Muscle of leg (tissue), 3 donors: ENCODE measurements at regions not wholly inside any gene's neighbourhood (a gene's known extent, or its start where the extent isn't known, plus 50 kb on each side); places are given as distances from the start of the nearest gene placed in this dataset.

Source experiments
- DNase-seq: peaks from one replicate; pipeline ENCODE4 v3.0.0; 2013
- H3K27ac ChIP-seq: one replicate; pipeline ENCODE4 v1.5.1; 2013; ENCODE audit warnings: mild to moderate bottlenecking, low read length, control low read depth
- H3K27me3 ChIP-seq: one replicate; pipeline ENCODE4 v1.6.1; 2013; ENCODE audit warnings: low read length; ENCODE audit not compliant: control insufficient read depth, insufficient read depth
- H3K36me3 ChIP-seq: one replicate; pipeline ENCODE4 v1.6.1; 2013; ENCODE audit warnings: low read length; ENCODE audit not compliant: control insufficient read depth, insufficient read depth
- H3K4me1 ChIP-seq: one replicate; pipeline ENCODE4 v1.6.1; 2013; ENCODE audit warnings: low read length; ENCODE audit not compliant: control insufficient read depth, insufficient read depth
- H3K4me3 ChIP-seq: one replicate; pipeline ENCODE4 v1.5.1; 2013; ENCODE audit warnings: low read length, control low read depth
- H3K9me3 ChIP-seq: replicated peaks from 2 replicates; pipeline ENCODE4 v1.6.1; 2013; ENCODE audit warnings: low read depth, low read length; ENCODE audit not compliant: control insufficient read depth
- WGBS: methylation state at CpG from one replicate; pipeline ENCODE4 v1.1.5; 2013; ENCODE audit warnings: missing lambda C conversion rate; ENCODE audit not compliant: insufficient coverage; 5-methylcytosine and 5-hydroxymethylcytosine counted together

- WGBS: no CpG with 5 or more reads among the region's 2 CpGs
- Histone ChIP-seq H3K4me1 (no peaks in the 10 kb centered on the region), H3K27ac (peak overlapping the region; percentile 17), H3K4me3 (no peak overlapping the region), H3K27me3 (no peaks in the 10 kb centered on the region), H3K36me3 (no peaks in the 10 kb centered on the region), H3K9me3 (no peaks in the 10 kb centered on the region)
- peak; percentile 78 for DNase-seq
Measured at GRCh38 chr11:109864834-109865547, 228.2 kb upstream of the ZC3H12C start.

GRCh38 chr11:109865548-109866186, 227.5 kb upstream of the ZC3H12C start:
- no peaks in the 10 kb centered on the region for H3K36me3 ChIP-seq
- H3K27ac ChIP-seq: no peak overlapping the region
- H3K9me3 ChIP-seq: no peaks in the 10 kb centered on the region
- no peaks in the 10 kb centered on the region for H3K4me1 ChIP-seq
- WGBS: 84% methylated on average over 5 of the region's 5 CpGs
- no peaks in the 10 kb centered on the region for H3K27me3 ChIP-seq
- H3K4me3 ChIP-seq: no peak overlapping the region
- DNase-seq: no peak

GRCh38 chr11:109867784-109868183, 225.4 kb upstream of the ZC3H12C start:
- H3K4me1 ChIP-seq: no peaks in the 10 kb centered on the region
- no peak overlapping the region for H3K27ac ChIP-seq
- no peak for DNase-seq
- H3K36me3 ChIP-seq: no peaks in the 10 kb centered on the region
- no peaks in the 10 kb centered on the region for H3K9me3 ChIP-seq
- no peaks in the 10 kb centered on the region for H3K27me3 ChIP-seq
- H3K4me3 ChIP-seq: no peak overlapping the region
- WGBS: 74% methylated on average over 2 of the region's 2 CpGs

- no peak for DNase-seq
- no peaks in the 10 kb centered on the region for H3K36me3 ChIP-seq
- WGBS: no CpG with 5 or more reads among the region's 2 CpGs
- H3K4me3 ChIP-seq: no peak overlapping the region
- no peaks in the 10 kb centered on the region for H3K27me3 ChIP-seq
- H3K27ac ChIP-seq: no peak overlapping the region
- no peaks in the 10 kb centered on the region for H3K9me3 ChIP-seq
- H3K4me1 ChIP-seq: no peaks in the 10 kb centered on the region
Measured at GRCh38 chr11:109869536-109869935, 223.7 kb upstream of the ZC3H12C start.

- no peak for DNase-seq
- Histone ChIP-seq H3K4me3 (no peak overlapping the region), H3K27ac (no peak overlapping the region), H3K9me3 (no peaks in the 10 kb centered on the region), H3K4me1 (no peaks in the 10 kb centered on the region), H3K36me3 (no peaks in the 10 kb centered on the region), H3K27me3 (no peaks in the 10 kb centered on the region)
- WGBS: 100% methylated on average over 1 of the region's 6 CpGs
Measured at GRCh38 chr11:109870297-109870696, 222.9 kb upstream of the ZC3H12C start.

- Histone ChIP-seq H3K27me3 (no peaks in the 10 kb centered on the region), H3K36me3 (no peaks in the 10 kb centered on the region), H3K4me1 (no peaks in the 10 kb centered on the region), H3K9me3 (no peaks in the 10 kb centered on the region), H3K27ac (no peak overlapping the region), H3K4me3 (no peak overlapping the region)
- DNase-seq: no peak
- 36% methylated on average over 1 of the region's 4 CpGs for WGBS
Measured at GRCh38 chr11:109877043-109877442, 216.1 kb upstream of the ZC3H12C start.

GRCh38 chr11:109884501-109884900, 208.7 kb upstream of the ZC3H12C start:
- no peak overlapping the region for H3K27ac ChIP-seq
- 96% methylated on average over 3 of the region's 4 CpGs for WGBS
- no peak overlapping the region for H3K4me3 ChIP-seq
- no peaks in the 10 kb centered on the region for H3K36me3 ChIP-seq
- no peaks in the 10 kb centered on the region for H3K4me1 ChIP-seq
- DNase-seq: no peak
- no peaks in the 10 kb centered on the region for H3K27me3 ChIP-seq
- no peaks in the 10 kb centered on the region for H3K9me3 ChIP-seq

- Histone ChIP-seq H3K27ac (no peak overlapping the region), H3K4me1 (no peaks in the 10 kb centered on the region), H3K27me3 (no peaks in the 10 kb centered on the region), H3K36me3 (no peaks in the 10 kb centered on the region), H3K4me3 (no peak overlapping the region), H3K9me3 (no peaks in the 10 kb centered on the region)
- 68% methylated on average over 3 of the region's 7 CpGs for WGBS
- DNase-seq: no peak
Measured at GRCh38 chr11:109885006-109885405, 208.2 kb upstream of the ZC3H12C start.

- Histone ChIP-seq H3K9me3 (no peaks in the 10 kb centered on the region), H3K4me1 (no peaks in the 10 kb centered on the region), H3K27me3 (no peaks in the 10 kb centered on the region), H3K36me3 (no peaks in the 10 kb centered on the region), H3K4me3 (no peak overlapping the region), H3K27ac (no peak overlapping the region)
- no peak for DNase-seq
- WGBS: no CpG with 5 or more reads among the region's 4 CpGs
Measured at GRCh38 chr11:109892321-109892794, 200.8 kb upstream of the ZC3H12C start.

GRCh38 chr11:109894242-109894641, 198.9 kb upstream of the ZC3H12C start:
- peak; percentile 78 for DNase-seq
- Histone ChIP-seq H3K4me1 (no peaks in the 10 kb centered on the region), H3K36me3 (no peaks in the 10 kb centered on the region), H3K27me3 (no peaks in the 10 kb centered on the region), H3K9me3 (peaks cover 5% of the 10 kb centered on the region), H3K27ac (peak overlapping the region; percentile 15), H3K4me3 (no peak overlapping the region)
- no CpG with 5 or more reads among the region's 1 CpG for WGBS
